UCSD-AML1 (cell line): ENCODE measurements at regions not wholly inside any gene's neighbourhood (a gene's known extent, or its start where the extent isn't known, plus 50 kb on each side); places are given as distances from the start of the nearest gene placed in this dataset.
A peak's percentile ranks its signal among the peaks of the same experiment; 100 is the strongest.
"Not testable (repeated sequence)": the region's sequence is repeated elsewhere in the genome, so short reads cannot be mapped to it uniquely, and the experiment has no call there.

Experiments used
- DNase-seq: peaks from one replicate; lab custom pipeline; 2025; ENCODE audit not compliant: unreplicated experiment; lab: John Stamatoyannopoulos, UW

DNA sequence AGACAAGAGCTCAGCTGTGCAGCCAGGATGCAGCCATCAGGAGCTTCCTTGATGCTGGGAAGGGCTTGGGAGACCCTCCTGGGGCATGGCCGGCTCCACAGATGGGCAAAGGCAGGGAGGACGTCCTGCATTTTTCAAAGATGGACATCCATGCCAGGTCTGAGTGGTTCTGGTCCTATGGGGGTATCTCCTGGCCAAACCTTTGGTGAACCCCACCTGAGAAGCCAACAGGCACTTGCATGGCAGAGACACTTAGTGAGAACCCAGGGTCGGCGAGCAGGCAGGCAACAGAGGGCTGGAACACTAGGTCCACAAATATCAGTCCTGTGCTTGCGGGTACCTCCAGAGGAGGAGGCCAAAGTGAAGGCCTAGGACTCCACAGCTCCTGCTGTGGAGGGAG, 70.0 kb downstream of the KCTD15 start:
- no peak for DNase-seq

DNA sequence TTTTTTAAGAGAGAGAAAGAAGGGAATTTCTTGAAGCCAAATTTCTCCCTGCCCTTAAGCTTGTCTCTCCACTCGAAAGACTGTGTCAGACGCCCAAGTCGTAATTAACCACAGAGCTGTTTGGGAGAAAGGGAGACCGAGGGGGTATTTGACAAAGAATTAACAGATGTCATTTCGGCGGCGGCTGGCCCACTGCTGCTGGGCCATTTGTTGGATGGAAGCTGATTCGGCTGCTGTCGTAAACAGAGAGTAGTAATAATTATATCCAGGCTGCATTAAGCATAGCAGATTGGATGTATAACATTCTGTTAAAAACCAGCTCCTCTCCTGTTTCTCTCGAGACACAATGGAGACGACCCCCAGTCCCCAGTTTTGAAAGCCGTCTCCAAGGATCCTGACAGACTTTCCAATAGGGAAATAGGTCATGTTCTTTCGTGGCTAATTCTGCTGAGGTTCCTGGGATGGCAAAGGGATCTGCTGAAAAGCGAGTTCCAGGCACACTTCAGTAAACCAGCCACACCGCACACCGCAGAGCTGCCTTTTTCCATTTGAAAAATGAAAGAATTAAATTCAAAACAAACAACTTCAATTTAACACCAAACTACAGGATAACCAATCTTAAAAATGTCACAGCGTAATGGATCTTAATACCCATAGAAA, 71.5 kb downstream of the KCTD15 start:
- no peak for DNase-seq

DNA sequence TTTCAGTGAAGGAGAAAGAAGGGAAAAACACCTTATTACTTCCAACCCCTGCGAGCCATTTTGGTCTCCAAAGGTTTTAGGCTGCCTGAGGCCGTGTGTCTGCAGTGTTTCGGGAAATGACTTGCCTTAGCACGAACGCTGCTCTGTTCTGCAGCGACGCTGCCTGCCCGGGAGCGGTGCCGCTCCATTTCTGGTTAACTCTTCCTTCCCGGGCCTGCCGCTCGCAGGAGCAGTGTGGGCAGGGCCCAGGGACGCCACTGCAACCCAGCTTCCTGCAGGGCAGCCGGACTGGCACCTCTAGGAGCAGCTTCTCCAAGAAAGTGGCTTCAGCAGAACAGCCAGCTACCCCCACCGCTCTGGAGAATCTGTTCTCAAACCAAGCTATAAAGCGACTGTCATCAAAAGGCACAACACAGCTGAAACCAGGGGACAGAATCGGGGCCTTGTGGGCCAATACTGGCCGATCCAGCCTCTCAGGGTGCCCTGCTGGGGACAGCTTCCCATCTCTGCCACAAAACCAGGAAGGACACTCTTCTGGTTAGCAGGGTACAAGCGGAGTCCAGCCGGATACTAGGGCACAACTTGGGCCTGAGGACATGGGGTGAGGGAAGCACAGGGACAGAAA, 72.2 kb downstream of the KCTD15 start:
- DNase-seq, result peak; percentile 55

DNA sequence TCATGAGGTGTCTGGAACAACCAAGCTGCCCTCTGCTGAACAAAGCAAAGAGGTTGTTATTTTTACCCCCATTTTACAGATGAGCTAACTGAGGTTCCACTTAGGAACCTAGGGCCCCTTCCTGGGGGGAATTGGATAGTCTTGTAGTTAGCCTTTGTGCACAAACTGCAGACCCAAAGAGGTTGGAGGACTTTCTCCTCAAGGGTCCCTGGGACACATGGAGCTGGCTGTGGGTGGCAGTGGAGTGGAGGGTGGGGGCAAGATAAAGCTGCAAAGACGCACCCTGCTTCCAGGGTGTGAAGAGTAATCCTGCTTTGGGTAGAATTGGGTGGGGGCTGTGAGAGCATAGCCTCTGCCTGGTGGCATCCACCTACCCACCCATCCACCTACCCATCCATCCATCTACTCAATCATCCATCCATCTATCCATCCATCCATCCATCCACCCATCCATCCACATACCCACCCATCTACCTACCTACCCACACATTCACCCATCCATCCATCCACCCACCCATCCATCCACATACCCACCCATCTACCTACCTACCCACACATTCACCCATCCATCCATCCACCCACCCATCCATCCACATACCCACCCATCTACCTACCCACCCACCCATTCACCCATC, 73.7 kb downstream of the KCTD15 start:
- DNase-seq, result not testable (repeated sequence)

DNA sequence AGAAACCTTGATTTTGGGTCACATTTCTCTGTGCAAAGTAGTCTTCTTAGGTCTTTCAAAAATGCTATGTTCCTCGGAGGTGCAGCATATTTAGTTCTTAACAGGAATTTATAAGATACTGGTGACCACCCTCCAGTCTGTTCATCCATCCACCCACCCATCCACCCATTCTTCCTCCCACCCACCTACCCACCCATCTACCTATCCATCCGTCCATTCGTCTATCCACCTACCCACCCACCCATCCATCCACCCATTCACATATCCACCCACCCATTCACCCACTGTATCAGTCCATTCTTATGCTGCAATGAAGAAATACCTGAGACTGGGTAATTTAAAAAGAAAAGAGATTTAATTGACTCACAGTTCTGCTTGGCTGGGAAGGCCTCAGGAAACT, 74.9 kb downstream of the KCTD15 start:
- no peak for DNase-seq

DNA sequence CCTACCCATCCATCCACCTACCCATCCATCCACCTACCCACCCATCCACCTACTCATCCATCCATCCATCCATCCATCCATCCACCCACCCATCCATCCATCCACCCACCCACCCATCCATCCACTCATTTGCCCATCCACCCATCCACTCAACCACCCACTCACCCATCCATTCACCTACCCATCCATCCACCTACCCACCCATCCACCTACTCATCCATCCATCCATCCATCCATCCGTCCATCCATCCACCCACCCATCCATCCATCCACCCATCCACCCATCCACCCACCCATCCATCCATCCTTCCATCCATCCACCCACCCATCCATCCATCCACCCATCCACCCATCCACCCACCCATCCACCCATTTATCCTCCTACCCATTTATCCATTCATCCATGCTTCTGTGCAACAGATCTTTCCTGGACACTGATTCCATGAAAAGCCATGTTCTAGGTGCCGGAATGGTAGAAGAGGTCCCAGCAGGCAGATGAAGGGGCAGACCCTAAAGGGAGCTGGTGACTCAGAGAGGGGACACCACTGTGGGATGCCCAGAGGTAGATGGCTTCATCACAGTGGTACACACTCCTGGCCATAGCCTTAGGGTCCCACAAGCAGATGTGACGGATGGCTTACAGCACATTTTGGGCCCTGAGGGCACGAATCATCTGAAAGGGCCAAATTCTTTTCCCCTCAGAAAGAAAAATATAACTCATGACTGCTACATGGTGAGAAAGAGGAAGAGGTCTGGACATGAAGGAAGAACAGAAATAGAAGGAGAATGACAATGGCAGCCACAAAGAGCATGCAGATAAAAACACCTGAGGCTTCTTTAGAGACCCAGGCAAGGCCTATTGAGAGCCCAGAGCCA, 76.0 kb downstream of the KCTD15 start:
- DNase-seq, result no peak

DNA sequence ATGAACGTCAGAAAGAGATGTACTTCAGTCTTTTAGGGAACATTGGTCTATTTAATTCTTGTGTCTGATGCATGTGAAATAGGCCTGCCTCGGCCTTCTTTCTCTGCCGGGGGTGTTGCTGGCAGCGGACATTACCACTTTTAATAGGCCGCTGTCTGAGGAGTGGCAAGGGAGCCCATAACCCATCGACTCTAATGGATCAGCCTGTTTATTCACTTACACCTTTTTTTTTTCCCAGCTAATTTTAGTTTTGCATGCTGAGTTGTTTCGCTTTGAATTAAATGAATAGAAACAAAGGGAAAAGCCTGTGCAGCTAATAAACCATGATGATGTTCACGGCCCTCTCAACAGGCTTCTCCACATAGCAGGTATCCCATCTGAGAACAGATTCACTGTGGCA, 78.4 kb downstream of the KCTD15 start:
- DNase-seq, result no peak

DNA sequence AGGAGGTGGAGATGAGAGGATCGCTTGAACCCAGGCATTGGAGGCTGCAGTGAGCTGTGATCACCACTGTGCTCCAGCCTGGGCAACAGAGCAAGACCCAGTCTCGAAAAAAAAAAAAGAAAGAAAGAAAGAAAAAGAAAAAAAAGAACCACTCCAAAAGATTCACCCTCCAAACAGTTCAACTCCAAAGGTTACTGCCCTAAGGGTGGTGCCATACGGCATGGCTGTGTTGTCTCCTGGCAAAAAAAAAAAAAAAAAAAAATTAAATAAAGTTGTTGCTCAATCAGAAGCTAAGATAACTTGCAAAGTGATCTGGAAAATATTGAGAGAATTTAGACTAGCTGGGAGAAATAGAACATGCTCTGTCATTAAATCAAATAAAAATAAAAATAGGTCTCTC, 79.5 kb downstream of the KCTD15 start:
- DNase-seq, result no peak

DNA sequence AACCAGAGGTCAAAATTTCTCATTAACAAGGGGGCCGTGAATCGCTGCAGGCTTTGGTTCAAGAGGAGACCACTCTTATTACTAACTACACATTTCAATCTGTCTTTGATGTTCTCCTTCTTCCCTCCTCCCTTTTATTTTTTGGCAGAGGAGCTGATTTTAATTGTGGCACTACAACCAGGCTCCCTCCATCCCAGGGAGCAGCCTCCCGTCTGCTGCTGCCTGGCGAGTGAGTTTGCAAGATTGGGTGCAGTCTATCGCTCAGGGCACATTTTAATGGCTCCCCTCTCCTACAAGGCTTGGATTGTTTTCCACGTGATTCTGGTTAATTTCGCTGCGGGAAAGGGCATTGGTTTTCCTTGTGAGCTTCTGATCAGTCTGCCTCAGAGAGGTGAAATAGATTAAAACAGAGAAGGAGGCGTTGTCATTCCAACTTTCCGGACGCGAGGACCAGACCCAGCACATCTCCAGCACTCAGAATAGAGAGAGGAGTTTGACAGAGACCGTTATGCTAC, 81.4 kb downstream of the KCTD15 start:
- no peak for DNase-seq

DNA sequence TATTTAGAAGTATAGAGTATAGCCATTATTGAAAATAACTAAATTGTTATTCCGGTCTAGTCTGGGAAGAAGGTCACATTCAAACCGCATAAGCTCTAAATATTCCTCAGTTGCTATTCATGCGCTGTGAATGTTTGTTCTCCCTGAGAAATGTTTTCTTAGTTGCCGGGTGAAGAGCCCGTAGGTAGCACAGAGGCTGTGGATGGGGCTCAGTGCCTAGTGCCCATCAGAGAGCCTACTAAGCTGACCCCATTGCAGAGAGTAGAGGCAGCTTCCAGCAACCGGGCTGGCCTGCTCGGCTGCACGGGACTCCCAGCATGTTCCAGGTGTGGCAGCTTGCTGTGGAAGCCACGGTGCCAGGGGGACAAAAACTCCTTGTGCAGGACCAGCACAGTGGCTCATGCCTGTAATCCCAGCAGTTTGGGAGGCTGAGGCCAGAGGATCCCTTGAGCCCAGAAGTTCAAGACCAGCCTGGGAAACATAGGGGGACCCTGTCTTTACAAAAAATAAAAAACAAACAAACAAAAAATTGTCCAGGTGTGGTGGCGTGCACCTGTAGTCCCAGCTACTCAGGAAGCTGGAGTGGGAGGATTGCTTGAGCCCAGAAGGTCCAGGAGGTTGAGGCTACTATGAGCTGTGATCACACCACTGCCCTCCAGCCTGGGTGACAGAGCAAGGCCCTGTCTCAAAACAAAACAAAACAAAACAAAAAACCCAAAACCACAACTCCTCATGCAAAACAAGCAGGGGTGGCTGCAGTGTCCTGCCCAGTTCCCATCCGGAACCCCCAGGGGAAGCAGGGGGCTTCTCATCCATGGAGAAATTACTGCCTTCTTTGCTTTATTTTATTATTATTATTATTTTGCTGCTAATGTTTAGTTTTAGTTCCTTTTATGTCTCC, 82.5 kb downstream of the KCTD15 start:
- DNase-seq, result no peak

DNA sequence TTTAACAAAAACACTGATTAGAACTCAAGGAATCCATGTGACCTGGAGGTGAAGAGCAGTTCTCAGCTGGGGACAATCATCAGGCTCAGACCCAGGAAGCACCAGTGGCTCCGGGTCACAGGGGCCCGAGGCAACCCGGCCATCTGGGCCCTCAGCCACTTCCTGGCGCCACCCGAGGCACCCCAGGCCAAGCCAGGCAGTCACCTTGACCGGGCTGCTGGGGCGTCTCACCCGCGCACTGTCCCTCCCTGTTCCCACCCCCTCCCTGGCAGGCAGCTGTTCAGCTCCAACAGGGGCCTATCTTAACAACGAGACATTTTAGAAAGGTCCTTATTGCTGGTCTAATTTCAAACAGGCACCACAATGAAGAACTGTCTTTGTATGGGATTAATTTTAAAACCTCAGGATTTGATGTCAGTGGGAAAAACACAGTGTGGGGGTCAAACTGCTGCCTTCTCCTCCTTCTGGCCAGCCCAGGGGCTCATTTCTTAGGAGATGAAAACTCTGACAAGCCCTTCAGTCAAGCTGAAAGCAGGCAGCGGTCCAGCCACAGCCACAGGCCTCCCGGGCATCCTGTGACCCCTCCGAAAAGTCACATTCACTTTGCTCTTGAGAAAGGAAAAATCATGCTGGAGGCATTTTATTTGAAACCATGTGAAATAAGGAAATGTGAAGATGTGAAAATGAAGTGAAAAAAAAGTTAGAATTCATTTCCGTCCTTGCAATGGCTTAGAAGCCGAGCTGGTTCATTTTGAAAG, 83.3 kb downstream of the KCTD15 start:
- DNase-seq, result no peak

DNA sequence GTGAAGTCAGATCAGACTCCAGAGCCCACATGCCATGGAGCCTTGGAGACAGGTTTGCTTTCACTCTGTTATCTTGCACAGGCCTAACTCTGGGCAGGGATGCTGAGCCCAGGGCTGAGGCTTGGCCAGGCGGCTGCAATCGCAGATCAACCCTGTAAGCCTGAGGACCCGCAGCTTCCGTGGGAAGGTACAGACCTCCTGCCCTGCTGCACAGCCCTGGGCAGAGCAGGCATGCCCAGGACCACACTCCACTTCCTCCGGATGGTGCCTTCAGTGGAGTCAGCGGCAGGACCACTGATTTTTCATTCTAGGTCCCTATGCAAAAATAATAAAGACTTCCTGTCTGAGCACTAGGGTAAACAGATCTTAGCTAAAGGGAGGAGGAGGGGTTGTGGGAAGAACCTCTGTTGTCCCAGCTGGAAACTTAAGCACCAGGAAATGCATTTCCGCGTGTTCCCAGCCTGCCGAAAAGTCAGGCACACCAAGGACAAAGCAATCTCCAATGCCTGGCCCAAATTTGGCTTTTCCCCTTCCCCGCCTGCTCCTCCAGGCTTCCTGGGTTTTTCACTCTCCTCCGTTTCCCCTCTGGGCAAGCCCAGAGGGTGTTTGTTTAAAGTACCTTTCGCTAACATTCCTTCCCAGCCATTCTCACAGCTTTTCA, 87.3 kb downstream of the KCTD15 start:
- DNase-seq, result peak; percentile 65

DNA sequence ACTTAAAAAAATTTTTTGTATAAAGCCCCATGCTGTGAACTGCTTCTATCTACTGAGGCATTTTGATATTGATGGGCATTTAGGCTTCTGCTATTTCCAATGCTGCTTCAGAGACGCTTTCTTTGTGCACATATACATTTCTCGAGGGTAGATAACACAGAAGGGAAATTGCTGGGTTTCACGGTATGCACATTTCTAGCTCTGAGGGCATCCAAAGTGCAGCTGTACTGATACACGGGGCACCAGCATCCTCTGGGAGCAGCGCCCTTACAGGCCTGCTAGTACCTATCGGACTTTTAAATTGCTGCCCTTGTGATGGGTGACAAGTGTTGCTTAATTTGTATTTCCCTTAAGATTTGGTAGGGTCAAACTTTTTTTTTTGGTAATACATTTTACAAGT, 88.6 kb downstream of the KCTD15 start:
- no peak for DNase-seq

DNA sequence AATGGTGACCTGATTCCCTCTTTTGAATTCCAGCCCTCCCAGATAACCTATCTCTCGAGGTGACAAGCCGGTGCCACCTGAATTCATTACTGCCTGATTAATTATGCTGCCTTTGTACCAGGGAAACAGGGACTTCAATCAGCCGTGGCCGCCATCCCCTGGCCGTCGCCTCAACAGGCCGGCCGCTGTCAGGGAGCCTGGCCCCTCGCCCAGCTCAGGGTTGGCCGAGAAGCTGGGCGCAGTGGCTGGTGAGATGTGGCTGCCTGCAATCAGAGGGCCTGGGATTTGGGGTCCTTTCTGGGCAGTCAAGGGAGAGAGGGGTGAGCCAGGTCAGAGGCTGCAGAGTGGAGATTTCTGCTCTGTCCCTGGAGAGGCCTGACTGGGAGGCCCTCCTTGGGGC, 91.2 kb downstream of the KCTD15 start:
- no peak for DNase-seq

DNA sequence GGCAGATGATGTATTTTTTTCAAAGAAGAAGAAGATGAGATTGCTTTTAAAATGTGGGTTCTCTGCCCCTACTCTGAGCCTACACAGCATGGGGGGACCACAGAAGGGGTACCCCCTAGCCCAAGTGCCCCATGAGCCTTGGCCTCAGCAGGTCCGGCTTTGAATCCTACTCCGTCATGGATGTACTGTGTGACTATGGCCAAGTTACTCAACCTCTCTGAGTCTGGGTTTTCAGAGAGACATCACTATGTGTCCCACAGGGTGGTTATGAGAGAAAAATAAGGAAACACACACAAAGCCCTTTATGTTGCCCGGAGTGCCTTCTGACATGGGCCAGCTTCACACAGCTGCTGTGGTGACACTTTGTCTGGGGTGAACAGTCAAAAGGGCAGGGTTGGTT, 92.0 kb downstream of the KCTD15 start:
- no peak for DNase-seq

DNA sequence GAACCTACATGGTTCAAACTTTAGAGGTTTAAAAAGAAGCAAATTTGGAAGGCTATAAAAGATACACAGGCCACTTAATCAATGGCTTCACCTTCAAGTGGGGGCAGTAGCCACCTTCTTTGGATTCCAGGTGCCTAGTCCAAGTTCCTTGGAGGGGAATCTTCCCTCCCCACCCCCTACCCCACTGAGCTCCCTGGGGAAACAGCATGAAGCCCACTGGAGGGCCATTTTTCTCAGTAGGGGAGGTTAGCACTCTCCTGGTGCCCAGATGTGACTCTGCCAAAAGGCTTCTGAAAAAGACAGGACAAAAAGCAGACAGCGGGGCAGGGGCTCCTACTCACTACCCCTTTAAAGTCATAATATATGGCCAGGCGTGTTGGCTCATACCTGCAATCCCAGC, 93.9 kb downstream of the KCTD15 start:
- DNase-seq, result no peak

DNA sequence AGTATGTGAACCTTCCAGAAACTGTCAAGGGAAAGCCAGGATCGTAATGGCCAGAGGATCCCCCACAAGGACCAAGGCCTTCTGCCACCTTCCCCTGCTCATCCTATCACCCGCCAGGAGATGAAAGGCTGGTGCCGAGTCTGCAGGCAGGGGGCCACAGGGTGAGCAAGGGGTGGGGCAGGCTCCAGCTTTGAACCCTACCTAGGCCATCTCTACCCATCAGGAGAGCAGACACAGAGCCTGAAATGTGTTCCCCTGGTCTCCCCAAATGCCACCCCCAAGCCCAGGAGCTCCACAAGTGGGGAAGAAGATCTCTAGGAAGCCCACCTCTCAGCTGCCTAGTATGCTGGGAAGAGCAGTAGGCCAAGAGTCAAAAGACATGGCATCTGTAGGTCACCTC, 95.1 kb downstream of the KCTD15 start:
- DNase-seq, result no peak

DNA sequence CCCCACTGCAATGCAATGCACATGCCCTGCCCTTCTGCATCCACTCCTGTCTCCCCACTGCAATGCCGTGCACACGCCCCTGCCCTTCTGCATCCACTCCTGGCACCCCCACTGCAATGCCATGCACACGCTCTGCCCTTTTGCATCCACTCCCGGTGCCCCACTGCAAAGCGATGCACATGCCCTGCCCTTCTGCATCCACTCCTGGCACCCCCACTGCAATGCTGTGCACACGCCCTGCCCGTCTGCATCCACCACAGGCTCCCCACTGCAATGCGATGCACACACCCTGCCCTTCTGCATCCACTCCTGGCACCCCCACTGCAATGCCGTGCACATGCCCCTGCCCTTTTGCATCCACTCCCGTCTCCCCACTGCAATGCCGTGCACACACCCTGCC, 98.1 kb downstream of the KCTD15 start:
- DNase-seq, result no peak

DNA sequence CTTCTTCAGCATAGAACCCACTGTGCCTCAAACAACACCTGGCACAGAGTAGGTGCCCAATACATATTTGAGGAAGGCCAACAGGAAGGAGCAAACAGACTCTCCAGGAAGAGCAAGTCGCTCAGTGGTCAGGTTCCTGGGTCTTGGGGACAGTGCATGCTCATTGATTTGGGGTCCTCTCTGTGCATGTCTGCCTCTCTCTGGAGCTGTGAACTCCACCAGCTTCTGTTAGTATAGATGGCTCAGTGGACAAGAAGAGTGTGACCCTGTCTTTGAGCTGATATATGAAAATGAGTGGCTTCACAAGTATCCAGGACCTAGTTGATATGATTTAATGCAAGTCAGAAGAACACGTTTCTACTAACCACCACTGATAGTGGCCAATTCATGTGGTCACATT, 98.7 kb downstream of the KCTD15 start:
- DNase-seq, result no peak
